ENCODE measurements at regions not wholly inside any gene's neighbourhood (a gene's known extent, or its start where the extent isn't known, plus 50 kb on each side); places are given as distances from the start of the nearest gene placed in this dataset.

DNA sequence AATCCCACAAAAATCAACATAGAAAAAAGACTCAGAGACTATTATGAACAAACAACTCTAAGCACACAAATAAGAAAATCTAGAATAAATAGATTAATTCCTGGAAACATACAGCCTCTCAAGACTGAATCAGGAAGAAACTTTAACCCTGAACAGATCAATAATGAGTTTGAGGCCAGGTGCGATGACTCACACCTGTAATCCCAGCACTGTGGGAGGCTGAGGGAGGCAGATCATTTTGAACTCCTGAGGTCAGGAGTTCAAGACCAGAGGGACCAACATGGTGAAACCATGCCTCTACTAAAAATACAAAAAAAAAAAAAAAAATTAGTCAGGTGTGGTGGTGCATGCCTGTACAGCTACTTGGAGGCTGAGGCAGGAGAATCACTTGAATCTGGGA lies 499.5 kb upstream of the LUZP2 start:
- 86% methylated on average over 1 of the region's 1 CpG for WGBS
- Histone ChIP-seq H3K9me3 (ENCODE audit: control insufficient read depth, low read length) (no peaks in the 10 kb centered on the region), H3K4me1 (ENCODE audit: control insufficient read depth, insufficient read depth, low read length) (no peaks in the 10 kb centered on the region), H3K4me3 (ENCODE audit: low read length) (no peak overlapping the region), H3K27me3 (ENCODE audit: control insufficient read depth, insufficient read depth) (no peaks in the 10 kb centered on the region), H3K27ac (ENCODE audit: low read length) (no peak overlapping the region)
- intact Hi-C loops (cut with DNase I): no loop called here
- DNase-seq (no peak), ATAC-seq (no peak)

DNA sequence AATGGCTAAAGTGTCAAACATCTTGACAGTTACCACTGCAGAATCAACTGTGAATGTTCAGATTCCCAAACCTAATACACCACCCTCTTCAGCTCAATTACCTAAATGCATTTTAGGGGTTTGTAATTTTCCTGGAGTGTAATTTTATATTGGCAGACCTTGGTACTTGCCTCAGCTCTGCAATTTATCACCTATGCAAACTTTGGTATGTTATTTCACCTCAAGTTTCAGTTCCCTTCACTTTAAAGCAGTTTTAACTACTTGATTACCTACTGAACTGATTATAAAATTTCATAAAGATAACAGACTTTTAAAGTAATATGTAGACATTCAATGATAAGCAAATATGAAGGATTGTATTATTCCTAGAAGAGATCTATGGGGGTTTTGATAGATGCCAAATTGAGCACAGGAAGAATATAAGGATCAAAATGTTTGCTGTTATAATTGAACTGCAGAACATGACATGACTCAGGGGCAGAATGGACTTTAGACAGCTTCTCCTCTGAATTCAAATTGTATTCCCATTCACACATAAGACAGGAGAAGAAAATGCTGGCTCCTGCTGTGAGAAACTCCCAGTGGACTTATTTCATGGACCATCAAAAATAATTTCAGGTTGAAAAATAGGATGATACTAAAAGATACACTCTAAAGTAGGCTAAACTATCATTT lies 491.5 kb upstream of the LUZP2 start:
- intact Hi-C loops (cut with DNase I): no loop called here
- no peak for ATAC-seq
- no peaks in the 10 kb centered on the region for H3K4me1 ChIP-seq (ENCODE audit: control insufficient read depth, insufficient read depth, low read length)

DNA sequence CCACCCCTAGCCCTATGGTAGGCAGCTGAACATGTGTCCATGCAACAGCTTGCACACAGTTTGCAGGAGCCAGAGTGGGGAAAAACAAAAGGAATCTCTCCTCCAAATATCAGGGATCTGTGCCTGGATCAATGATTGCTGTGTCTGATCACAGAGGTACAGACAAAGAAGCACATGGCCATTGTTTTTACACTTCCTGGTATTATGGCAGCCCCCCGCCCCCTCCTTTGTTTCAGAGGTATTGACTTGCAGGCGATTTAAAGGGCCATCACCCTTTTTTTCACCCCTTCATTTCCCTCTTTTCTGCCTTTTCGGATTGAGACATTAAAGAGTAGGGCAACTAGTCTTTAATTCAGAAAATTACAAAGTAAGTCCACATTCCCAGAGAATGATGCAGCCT lies 453.0 kb upstream of the LUZP2 start:
- Histone ChIP-seq H3K9me3 (ENCODE audit: control insufficient read depth, low read length) (no peaks in the 10 kb centered on the region), H3K4me3 (ENCODE audit: low read length) (no peak overlapping the region), H3K27ac (ENCODE audit: low read length) (no peak overlapping the region), H3K27me3 (ENCODE audit: control insufficient read depth, insufficient read depth) (no peaks in the 10 kb centered on the region), H3K4me1 (ENCODE audit: control insufficient read depth, insufficient read depth, low read length) (no peaks in the 10 kb centered on the region)
- DNase-seq: no peak
- intact Hi-C loops (cut with DNase I): no loop called here
- ATAC-seq: no peak
- 63% methylated on average over 3 of the region's 3 CpGs for WGBS

More for the DNA sequence above, 491.5 kb upstream of the LUZP2 start:
- Histone ChIP-seq H3K4me3 (ENCODE audit: low read length) (no peak overlapping the region), H3K27me3 (ENCODE audit: control insufficient read depth, insufficient read depth) (no peaks in the 10 kb centered on the region), H3K9me3 (ENCODE audit: control insufficient read depth, low read length) (no peaks in the 10 kb centered on the region), H3K27ac (ENCODE audit: low read length) (no peak overlapping the region)
- no peak for DNase-seq

DNA sequence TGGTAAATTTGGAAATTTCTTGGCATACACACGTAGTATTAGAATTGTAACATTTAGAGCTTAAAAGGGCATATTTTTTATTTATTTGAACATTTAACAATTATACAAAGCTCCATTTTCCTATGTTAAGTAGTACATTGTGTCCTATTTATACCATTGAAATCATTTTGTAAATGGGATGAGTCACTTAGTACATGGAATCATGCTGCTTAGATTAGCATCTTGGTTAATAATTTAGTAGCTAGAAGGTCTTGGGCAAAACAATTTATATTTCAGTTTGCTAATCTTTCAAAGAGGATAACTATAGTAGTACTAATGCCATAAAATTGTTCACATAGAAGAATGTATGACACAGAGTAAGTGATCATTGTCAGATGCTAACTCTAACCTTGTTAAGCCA lies 450.1 kb upstream of the LUZP2 start:
- no peak for ATAC-seq
- intact Hi-C loops (cut with DNase I): no loop called here
- 55% methylated on average over 1 of the region's 1 CpG for WGBS

DNA sequence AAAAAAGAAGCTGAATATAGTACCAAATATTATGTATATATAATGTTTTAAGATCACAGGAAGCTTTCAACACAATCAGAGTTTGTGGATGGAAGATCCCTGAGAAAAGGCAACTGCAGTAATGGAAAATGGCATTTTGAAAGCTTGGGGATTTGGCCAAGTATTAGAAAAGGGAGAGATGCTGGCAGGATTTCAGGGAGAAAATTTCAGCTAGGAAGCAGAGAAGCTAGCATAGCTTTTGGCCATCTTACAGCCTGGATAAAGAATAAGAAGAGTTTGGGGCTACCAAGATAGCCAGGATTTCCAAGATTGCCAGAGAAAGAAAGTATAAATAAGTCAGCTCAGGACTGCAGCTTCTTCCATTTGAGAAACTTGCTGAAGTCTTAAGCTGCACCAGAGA lies 440.8 kb upstream of the LUZP2 start:
- Histone ChIP-seq H3K4me3 (ENCODE audit: low read length) (no peak overlapping the region), H3K27ac (ENCODE audit: low read length) (no peak overlapping the region), H3K4me1 (ENCODE audit: control insufficient read depth, insufficient read depth, low read length) (no peaks in the 10 kb centered on the region), H3K27me3 (ENCODE audit: control insufficient read depth, insufficient read depth) (no peaks in the 10 kb centered on the region), H3K9me3 (ENCODE audit: control insufficient read depth, low read length) (no peaks in the 10 kb centered on the region)
- intact Hi-C loops (cut with DNase I): no loop called here
- ATAC-seq: no peak
- no peak for DNase-seq

More for the DNA sequence above, 450.1 kb upstream of the LUZP2 start:
- Histone ChIP-seq H3K4me3 (ENCODE audit: low read length) (no peak overlapping the region), H3K4me1 (ENCODE audit: control insufficient read depth, insufficient read depth, low read length) (no peaks in the 10 kb centered on the region), H3K27ac (ENCODE audit: low read length) (no peak overlapping the region), H3K9me3 (ENCODE audit: control insufficient read depth, low read length) (no peaks in the 10 kb centered on the region), H3K27me3 (ENCODE audit: control insufficient read depth, insufficient read depth) (no peaks in the 10 kb centered on the region)
- no peak for DNase-seq

DNA sequence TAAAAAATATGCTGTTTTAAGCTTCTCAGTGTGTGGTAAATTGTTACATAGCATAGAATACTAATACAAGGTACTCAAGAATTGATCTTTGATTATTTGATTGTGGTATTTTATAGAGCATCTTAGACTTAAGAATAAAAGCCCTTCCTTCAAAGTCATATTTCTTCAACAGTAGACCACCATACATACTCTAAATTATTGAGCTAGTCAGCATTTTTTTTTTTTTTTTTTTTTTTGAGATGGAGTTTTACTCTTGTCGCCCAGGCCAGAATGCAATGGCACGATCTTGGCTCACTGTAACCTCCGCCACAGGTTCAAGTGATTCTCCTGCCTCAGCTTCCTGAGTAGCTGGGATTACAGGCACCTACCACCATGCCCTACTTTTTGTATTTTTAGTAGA lies 436.7 kb upstream of the LUZP2 start:
- no peaks in the 10 kb centered on the region for H3K4me1 ChIP-seq (ENCODE audit: control insufficient read depth, insufficient read depth, low read length)
- H3K9me3 ChIP-seq (ENCODE audit: control insufficient read depth, low read length): no peaks in the 10 kb centered on the region
- no peak overlapping the region for H3K27ac ChIP-seq (ENCODE audit: low read length)
- no peaks in the 10 kb centered on the region for H3K27me3 ChIP-seq (ENCODE audit: control insufficient read depth, insufficient read depth)
- intact Hi-C loops (cut with DNase I): no loop called here
- DNase-seq (no peak), ATAC-seq (no peak)
- 77% methylated on average over 3 of the region's 3 CpGs for WGBS
- H3K4me3 ChIP-seq (ENCODE audit: low read length): no peak overlapping the region

DNA sequence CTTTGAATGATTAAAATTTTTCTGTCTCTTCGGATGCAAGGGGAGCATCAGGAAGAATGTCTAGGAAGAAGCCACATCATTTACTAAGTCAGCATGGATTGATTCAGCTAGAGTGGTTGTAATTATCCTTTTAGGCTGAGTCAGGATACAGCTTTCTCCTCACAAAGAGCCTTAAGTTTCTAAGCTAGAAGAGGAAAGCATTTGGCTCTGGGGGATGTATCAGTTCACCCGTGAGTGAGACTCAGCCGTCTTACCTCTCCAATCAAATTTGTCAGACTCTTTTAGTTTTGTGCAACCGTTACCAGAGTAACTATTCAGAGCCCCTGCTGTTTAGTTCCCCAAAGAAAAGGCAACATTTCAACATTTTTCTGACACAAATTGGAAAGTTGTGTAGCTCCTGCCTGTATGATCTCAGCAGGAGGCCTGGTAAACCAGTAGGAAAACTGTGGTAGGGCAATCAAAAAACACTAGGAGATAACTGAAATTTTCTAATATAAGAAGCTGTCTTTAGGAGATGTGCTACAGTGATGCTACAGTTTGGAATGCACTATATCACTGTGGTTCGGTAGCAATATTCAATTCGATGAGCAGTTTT lies 432.4 kb upstream of the LUZP2 start:
- H3K4me3 ChIP-seq (ENCODE audit: low read length): no peak overlapping the region
- WGBS: 75% methylated on average over 6 of the region's 6 CpGs
- H3K27me3 ChIP-seq (ENCODE audit: control insufficient read depth, insufficient read depth): no peaks in the 10 kb centered on the region
- H3K4me1 ChIP-seq (ENCODE audit: control insufficient read depth, insufficient read depth, low read length): no peaks in the 10 kb centered on the region
- no peak for DNase-seq
- H3K9me3 ChIP-seq (ENCODE audit: control insufficient read depth, low read length): no peaks in the 10 kb centered on the region
- no peak for ATAC-seq
- intact Hi-C loops (cut with DNase I): no loop called here
- H3K27ac ChIP-seq (ENCODE audit: low read length): no peak overlapping the region

DNA sequence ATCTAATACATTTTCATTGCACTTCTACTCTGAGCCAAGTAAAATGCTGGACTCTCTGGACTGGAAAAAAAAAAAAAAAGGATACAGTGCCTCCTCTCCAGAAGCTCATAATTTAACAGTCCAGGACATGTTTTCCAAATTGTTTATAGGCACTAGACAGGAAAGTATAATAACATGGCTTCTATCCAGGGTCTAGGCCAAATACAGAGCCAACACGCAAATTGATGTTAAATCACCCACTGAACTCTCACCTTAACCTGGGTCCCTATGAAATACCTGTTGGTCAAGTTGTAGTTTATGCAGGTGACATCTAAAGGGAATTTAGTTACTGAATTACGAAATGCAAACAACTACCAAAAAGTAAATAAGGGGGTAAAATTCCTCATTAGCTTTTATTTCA lies 428.7 kb upstream of the LUZP2 start:
- no peaks in the 10 kb centered on the region for H3K9me3 ChIP-seq (ENCODE audit: control insufficient read depth, low read length)
- H3K4me3 ChIP-seq (ENCODE audit: low read length): no peak overlapping the region
- H3K4me1 ChIP-seq (ENCODE audit: control insufficient read depth, insufficient read depth, low read length): no peaks in the 10 kb centered on the region
- H3K27ac ChIP-seq (ENCODE audit: low read length): no peak overlapping the region
- no peak for DNase-seq
- no peaks in the 10 kb centered on the region for H3K27me3 ChIP-seq (ENCODE audit: control insufficient read depth, insufficient read depth)
- 87% methylated on average over 2 of the region's 2 CpGs for WGBS
- ATAC-seq: no peak
- intact Hi-C loops (cut with DNase I): no loop called here

DNA sequence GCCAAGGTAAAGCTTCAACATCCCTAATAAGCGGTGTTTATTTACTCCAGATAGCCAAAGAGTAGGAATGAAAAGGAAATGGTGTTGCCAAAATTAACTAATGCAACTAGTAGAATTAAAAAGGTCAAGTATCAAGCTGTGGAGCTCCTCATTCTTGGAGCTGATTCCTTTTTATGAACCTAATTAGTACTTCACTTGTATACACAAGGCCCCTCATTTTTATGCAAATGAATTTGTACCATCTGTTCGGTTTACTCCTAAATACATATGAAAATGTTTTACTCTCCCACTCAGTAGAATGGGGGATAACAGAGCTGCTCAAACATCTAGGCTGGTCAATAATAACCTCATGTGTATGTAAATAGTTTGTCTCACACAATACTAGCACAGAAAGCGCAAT lies 426.4 kb upstream of the LUZP2 start:
- Histone ChIP-seq H3K4me1 (ENCODE audit: control insufficient read depth, insufficient read depth, low read length) (no peaks in the 10 kb centered on the region), H3K4me3 (ENCODE audit: low read length) (no peak overlapping the region), H3K27ac (ENCODE audit: low read length) (no peak overlapping the region), H3K9me3 (ENCODE audit: control insufficient read depth, low read length) (no peaks in the 10 kb centered on the region), H3K27me3 (ENCODE audit: control insufficient read depth, insufficient read depth) (no peaks in the 10 kb centered on the region)
- ATAC-seq (no peak), DNase-seq (no peak)
- WGBS: 83% methylated on average over 3 of the region's 3 CpGs
- intact Hi-C loops (cut with DNase I): no loop called here

DNA sequence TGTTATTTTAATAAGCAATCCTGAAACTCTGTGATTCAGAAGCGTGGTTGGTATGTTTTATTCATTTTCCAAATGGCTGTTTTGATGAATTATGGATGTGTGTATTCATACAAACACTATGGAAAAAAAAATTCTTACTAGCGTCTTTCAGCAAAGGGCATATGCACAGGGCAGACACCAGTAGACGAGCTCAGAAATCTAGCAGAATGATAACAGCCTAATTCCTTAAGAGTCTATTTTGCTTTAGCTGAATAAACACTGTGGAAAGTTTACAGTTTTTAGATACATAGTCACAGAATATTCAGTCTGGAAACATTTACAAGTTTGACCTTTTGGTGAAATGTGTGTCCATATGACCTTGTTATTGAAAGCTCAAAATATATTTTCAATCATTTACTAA lies 418.8 kb upstream of the LUZP2 start:
- no peak for DNase-seq
- Histone ChIP-seq H3K4me3 (ENCODE audit: low read length) (no peak overlapping the region), H3K4me1 (ENCODE audit: control insufficient read depth, insufficient read depth, low read length) (no peaks in the 10 kb centered on the region), H3K27me3 (ENCODE audit: control insufficient read depth, insufficient read depth) (no peaks in the 10 kb centered on the region), H3K27ac (ENCODE audit: low read length) (no peak overlapping the region), H3K9me3 (ENCODE audit: control insufficient read depth, low read length) (no peaks in the 10 kb centered on the region)
- ATAC-seq: no peak
- WGBS: 70% methylated on average over 3 of the region's 3 CpGs
- intact Hi-C loops (cut with DNase I): no loop called here

DNA sequence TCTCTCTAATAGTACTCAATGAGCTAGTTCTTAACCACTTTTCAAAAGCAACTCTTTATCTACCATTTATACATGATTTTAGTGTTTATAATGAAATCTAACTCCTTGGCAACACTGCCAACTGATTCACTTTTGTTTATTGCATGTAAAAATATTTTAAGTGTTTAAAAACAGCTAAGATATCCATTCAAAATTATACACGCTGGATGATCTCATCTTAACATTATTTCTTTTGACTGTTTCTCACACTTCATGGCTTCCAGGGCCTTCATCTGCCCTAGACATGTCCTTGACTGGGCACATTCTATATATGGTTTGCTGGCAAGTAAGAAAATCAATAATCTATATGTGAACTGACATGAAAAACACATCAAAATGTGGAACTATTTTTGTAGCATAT lies 414.6 kb upstream of the LUZP2 start:
- WGBS: 57% methylated on average over 1 of the region's 1 CpG
- no peak overlapping the region for H3K4me3 ChIP-seq (ENCODE audit: low read length)
- H3K9me3 ChIP-seq (ENCODE audit: control insufficient read depth, low read length): no peaks in the 10 kb centered on the region
- intact Hi-C loops (cut with DNase I): no loop called here
- H3K27ac ChIP-seq (ENCODE audit: low read length): no peak overlapping the region
- H3K4me1 ChIP-seq (ENCODE audit: control insufficient read depth, insufficient read depth, low read length): no peaks in the 10 kb centered on the region
- ATAC-seq (no peak), DNase-seq (no peak)
- H3K27me3 ChIP-seq (ENCODE audit: control insufficient read depth, insufficient read depth): no peaks in the 10 kb centered on the region

DNA sequence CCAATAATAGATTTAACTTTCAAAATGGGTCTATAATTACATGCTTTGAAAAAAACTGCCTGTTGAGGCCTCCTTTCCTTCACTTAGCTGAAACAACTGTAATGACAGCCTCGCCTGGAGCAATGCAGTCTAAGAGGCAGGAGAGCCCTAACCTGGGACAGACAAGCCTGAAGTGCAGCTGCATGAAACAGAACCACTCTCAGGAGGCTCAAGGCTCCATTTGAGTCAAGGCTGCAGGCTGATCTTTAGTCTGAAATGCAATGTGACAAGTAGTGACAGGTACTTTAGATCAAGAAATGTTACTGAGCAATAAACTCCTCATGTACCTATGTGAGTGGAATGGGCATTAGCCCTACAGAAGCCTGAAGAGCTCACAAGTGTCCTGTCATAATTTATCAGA lies 414.0 kb upstream of the LUZP2 start:
- no peak for DNase-seq
- Histone ChIP-seq H3K27me3 (ENCODE audit: control insufficient read depth, insufficient read depth) (no peaks in the 10 kb centered on the region), H3K9me3 (ENCODE audit: control insufficient read depth, low read length) (no peaks in the 10 kb centered on the region), H3K4me3 (ENCODE audit: low read length) (no peak overlapping the region), H3K4me1 (ENCODE audit: control insufficient read depth, insufficient read depth, low read length) (no peaks in the 10 kb centered on the region), H3K27ac (ENCODE audit: low read length) (no peak overlapping the region)
- ATAC-seq: no peak
- WGBS: 64% methylated on average over 1 of the region's 1 CpG
- intact Hi-C loops (cut with DNase I): no loop called here

Measured in right cardiac atrium (tissue), 5 donors.